ENCODE measurements at regions not wholly inside any gene's neighbourhood (a gene's known extent, or its start where the extent isn't known, plus 50 kb on each side); places are given as distances from the start of the nearest gene placed in this dataset.

DNA sequence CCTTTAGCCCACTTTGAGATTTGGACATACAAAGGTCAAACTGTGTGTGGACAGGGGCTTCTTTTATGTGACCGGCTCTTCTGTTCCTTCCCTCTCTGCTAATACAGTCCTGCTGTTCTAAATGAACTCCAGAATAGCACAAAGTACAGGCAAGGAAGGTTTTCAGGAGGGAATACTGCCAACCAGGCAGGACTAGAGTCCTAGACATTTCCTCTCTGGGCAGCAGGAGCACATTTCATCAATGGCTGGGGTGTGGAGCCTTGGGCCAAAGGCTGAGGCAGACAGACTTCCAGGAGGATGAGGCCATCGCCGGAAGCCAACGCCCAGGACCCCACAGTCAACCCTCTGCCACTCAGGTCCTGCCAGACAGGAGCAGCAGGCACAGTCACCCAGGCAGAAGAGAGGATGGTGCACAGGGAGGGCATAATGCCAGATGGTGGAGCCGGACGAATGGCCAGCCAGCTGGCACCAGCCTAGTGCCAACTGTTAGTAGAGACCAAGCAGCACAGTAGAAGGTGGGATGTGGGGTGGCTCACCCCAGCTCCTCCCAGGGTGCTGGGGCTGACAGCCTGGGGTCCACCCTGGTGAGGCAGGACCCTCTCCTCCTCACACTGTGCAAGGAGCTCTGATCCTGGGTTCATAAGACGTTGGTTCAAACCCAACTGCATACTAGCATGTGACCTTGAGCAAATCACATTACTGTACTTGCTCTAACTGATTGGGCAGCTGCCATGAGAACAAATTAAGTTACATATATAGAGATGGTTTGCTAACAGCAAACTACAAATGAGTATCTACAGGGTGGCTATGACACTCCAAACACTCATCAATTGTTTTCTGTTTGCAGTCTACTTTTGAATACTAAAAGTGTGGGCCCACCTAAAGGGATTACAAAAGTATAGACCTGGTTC, 410.7 kb downstream of the SIPA1L2 start:
- TF ChIP-seq, protein P1, sequence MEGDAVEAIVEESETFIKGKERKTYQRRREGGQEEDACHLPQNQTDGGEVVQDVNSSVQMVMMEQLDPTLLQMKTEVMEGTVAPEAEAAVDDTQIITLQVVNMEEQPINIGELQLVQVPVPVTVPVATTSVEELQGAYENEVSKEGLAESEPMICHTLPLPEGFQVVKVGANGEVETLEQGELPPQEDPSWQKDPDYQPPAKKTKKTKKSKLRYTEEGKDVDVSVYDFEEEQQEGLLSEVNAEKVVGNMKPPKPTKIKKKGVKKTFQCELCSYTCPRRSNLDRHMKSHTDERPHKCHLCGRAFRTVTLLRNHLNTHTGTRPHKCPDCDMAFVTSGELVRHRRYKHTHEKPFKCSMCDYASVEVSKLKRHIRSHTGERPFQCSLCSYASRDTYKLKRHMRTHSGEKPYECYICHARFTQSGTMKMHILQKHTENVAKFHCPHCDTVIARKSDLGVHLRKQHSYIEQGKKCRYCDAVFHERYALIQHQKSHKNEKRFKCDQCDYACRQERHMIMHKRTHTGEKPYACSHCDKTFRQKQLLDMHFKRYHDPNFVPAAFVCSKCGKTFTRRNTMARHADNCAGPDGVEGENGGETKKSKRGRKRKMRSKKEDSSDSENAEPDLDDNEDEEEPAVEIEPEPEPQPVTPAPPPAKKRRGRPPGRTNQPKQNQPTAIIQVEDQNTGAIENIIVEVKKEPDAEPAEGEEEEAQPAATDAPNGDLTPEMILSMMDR (IDR thresholded peaks at IDR 0.05), result no peak
- TF ChIP-seq POLR2A (IDR thresholded peaks at IDR 0.05) (no peak), POLR2AphosphoS5 (IDR thresholded peaks at IDR 0.05) (no peak), EP300 (IDR thresholded peaks at IDR 0.05) (no peak)

Measured in gastroesophageal sphincter (tissue), 3 donors.